Caco-2 (cell line): ENCODE measurements at regions not wholly inside any gene's neighbourhood (a gene's known extent, or its start where the extent isn't known, plus 50 kb on each side); places are given as distances from the start of the nearest gene placed in this dataset.

Experiments
- BruUV-seq: library from RNA; stranded (reverse); fragments of 400-500 nt; replicated peaks from 2 replicates; lab custom pipeline; 2021; lab: Mats Ljungman, UMichigan
- CTCF ChIA-PET: fragments of 300-600 bp; sonication (Branson Sonifier 250); formaldehyde crosslinking; loops from one replicate; lab custom pipeline; 2022; ENCODE audit warnings: antibody characterized with exemption; lab: Charles Lee
- POLR2A ChIA-PET: fragments of 300-600 bp; sonication (Branson Sonifier 250); formaldehyde crosslinking; loops from one replicate; lab custom pipeline; 2022; ENCODE audit warnings: antibody characterized with exemption; lab: Charles Lee
- DNase-seq, 2 experiments: peaks; one replicate each; pipeline versions ENCODE4 v3.0.0 to v3.0.0-alpha.2; 2020 to 2022
- H3K27me3 ChIP-seq: replicated peaks from 2 replicates; pipeline ENCODE4 v1.6.0; 2011; ENCODE audit warnings: low read length; ENCODE audit not compliant: control insufficient read depth, insufficient read depth
- H3K36me3 ChIP-seq: 2 replicates; pipeline ENCODE4 v1.5.1; 2011; ENCODE audit warnings: low read length; ENCODE audit not compliant: control insufficient read depth, insufficient read depth
- H3K4me1 ChIP-seq: fragments of 250-450 bp; sonication (Bioruptor Pico); 2 replicates; pipeline ENCODE4 v1.5.1; 2020; ENCODE audit warnings: mild to moderate bottlenecking
- H3K4me3 ChIP-seq: 2 replicates; pipeline ENCODE4 v1.5.1; 2011; ENCODE audit warnings: low read depth, mild to moderate bottlenecking, control low read depth, low read length
- H3K9me3 ChIP-seq: fragments of 250-450 bp; sonication (Bioruptor Pico); 2 replicates; pipeline ENCODE4 v1.5.1; 2020; ENCODE audit warnings: mild to moderate bottlenecking, moderate library complexity
- H3K27ac Mint-ChIP-seq: one replicate; pipeline ENCODE4 v1.8.0; 2022; ENCODE audit warnings: mixed read lengths; ENCODE audit not compliant: unreplicated experiment
- H3K27me3 Mint-ChIP-seq: one replicate; pipeline ENCODE4 v1.8.0; 2022; ENCODE audit warnings: mixed read lengths; ENCODE audit not compliant: insufficient read depth, unreplicated experiment
- H3K36me3 Mint-ChIP-seq: one replicate; pipeline ENCODE4 v1.8.0; 2022; ENCODE audit warnings: mild to moderate bottlenecking, mixed read lengths; ENCODE audit not compliant: insufficient read depth, unreplicated experiment
- H3K4me1 Mint-ChIP-seq: one replicate; pipeline ENCODE4 v1.8.0; 2022; ENCODE audit warnings: low read depth, mixed read lengths; ENCODE audit not compliant: unreplicated experiment
- H3K4me3 Mint-ChIP-seq: one replicate; pipeline ENCODE4 v1.8.0; 2022; ENCODE audit warnings: mild to moderate bottlenecking, moderate library complexity, mixed read lengths; ENCODE audit not compliant: unreplicated experiment
- H3K9me3 Mint-ChIP-seq: one replicate; pipeline ENCODE4 v1.8.0; 2022; ENCODE audit warnings: mixed read lengths; ENCODE audit not compliant: unreplicated experiment
- CTCF ChIP-seq, 2 experiments: fragments of 200-600 bp in 1 of 2; IDR thresholded peaks; 1 replicate in 1 of 2; 2 replicates in 1 of 2; pipeline versions ENCODE4 v1.5.1 to v1.8.0; 2011 to 2022; ENCODE audit warnings: antibody characterized with exemption in 1 of 2, control low read depth in 1 of 2, inconsistent platforms in 1 of 2, low read depth in 1 of 2, low read length in 1 of 2, mild to moderate bottlenecking in 1 of 2, moderate library complexity in 1 of 2; ENCODE audit not compliant: insufficient read depth in 1 of 2, severe bottlenecking in 1 of 2, unreplicated experiment in 1 of 2
- intact Hi-C: fragments of 100-400 bp; cut with micrococcal nuclease; formaldehyde crosslinking; loops from one replicate; pipeline ENCODE4 v1.10.0; 2022; ENCODE audit not compliant: unreplicated experiment

GRCh38 chr6:37115236-37115895, 54.6 kb upstream of the PIM1 start:
- H3K4me1 Mint-ChIP-seq: peaks cover 21% of the 10 kb centered on the region
- ChIA-PET POLR2A (interaction anchor here (0.7 to 0.8 kb wide), 2 partner anchors 10 to 11 kb away, joined by 3 to 4 read pairs; no protein-coding TSS in a partner anchor), CTCF (no interaction called here)
- peaks cover 35% of the 10 kb centered on the region for H3K36me3 Mint-ChIP-seq
- no peaks in the 10 kb centered on the region for H3K9me3 Mint-ChIP-seq
- H3K27ac Mint-ChIP-seq: peak overlapping the region; percentile 17
- H3K4me3 Mint-ChIP-seq: no peak overlapping the region
- intact Hi-C loops: no loop called here
- Histone ChIP-seq H3K4me1 (peaks cover 21% of the 10 kb centered on the region), H3K9me3 (no peaks in the 10 kb centered on the region), H3K36me3 (no peaks in the 10 kb centered on the region), H3K27me3 (no peaks in the 10 kb centered on the region), H3K4me3 (no peak overlapping the region)
- TF ChIP-seq CTCF (IDR thresholded peaks at IDR 0.05; ENCODE audit: insufficient read depth in 1 of 2, low read depth in 1 of 2, low read length in 1 of 2, severe bottlenecking in 1 of 2, unreplicated experiment in 1 of 2): no peak
- BruUV-seq: no TSS peak
- no peak for DNase-seq
- no peaks in the 10 kb centered on the region for H3K27me3 Mint-ChIP-seq

GRCh38 chr6:37116326-37116725, 53.6 kb upstream of the PIM1 start:
- H3K36me3 ChIP-seq: no peaks in the 10 kb centered on the region
- H3K4me1 ChIP-seq: peaks cover 14% of the 10 kb centered on the region
- Mint-ChIP-seq H3K4me1 (peaks cover 15% of the 10 kb centered on the region), H3K9me3 (no peaks in the 10 kb centered on the region), H3K27ac (no peak overlapping the region), H3K36me3 (peaks cover 34% of the 10 kb centered on the region), H3K27me3 (no peaks in the 10 kb centered on the region), H3K4me3 (no peak overlapping the region)
- H3K4me3 ChIP-seq: no peak overlapping the region
- intact Hi-C loops: no loop called here
- TF ChIP-seq CTCF (IDR thresholded peaks at IDR 0.05; ENCODE audit: insufficient read depth in 1 of 2, low read depth in 1 of 2, low read length in 1 of 2, severe bottlenecking in 1 of 2, unreplicated experiment in 1 of 2): no peak
- CTCF ChIA-PET: no interaction called here
- POLR2A ChIA-PET: interaction anchor here (0.8 kb wide), 1 partner anchor 10 kb away, joined by 3 read pairs; no protein-coding TSS in a partner anchor
- BruUV-seq: no TSS peak
- DNase-seq: no peak
- no peaks in the 10 kb centered on the region for H3K27me3 ChIP-seq
- no peaks in the 10 kb centered on the region for H3K9me3 ChIP-seq

- Histone ChIP-seq H3K4me3 (no peak overlapping the region), H3K4me1 (peaks cover 18% of the 10 kb centered on the region), H3K36me3 (no peaks in the 10 kb centered on the region), H3K9me3 (no peaks in the 10 kb centered on the region), H3K27me3 (no peaks in the 10 kb centered on the region)
- Mint-ChIP-seq H3K4me3 (no peak overlapping the region), H3K27ac (peak overlapping the region; percentile 53), H3K4me1 (peaks cover 11% of the 10 kb centered on the region), H3K36me3 (peaks cover 42% of the 10 kb centered on the region), H3K27me3 (no peaks in the 10 kb centered on the region), H3K9me3 (no peaks in the 10 kb centered on the region)
- TF ChIP-seq CTCF (IDR thresholded peaks at IDR 0.05; ENCODE audit: insufficient read depth in 1 of 2, low read depth in 1 of 2, low read length in 1 of 2, severe bottlenecking in 1 of 2, unreplicated experiment in 1 of 2): no peak
- BruUV-seq: no TSS peak
- DNase-seq: no peak
- CTCF ChIA-PET: interaction anchor here (0.6 to 0.9 kb wide), 2 partner anchors 51 to 351 kb away, joined by 4 to 5 read pairs; partner anchors contain the start of gene PIM1
- intact Hi-C loops: no loop called here
- POLR2A ChIA-PET: interaction anchor here (0.5 kb wide), 1 partner anchor 134 kb away, joined by 5 read pairs; the partner anchor contains the start of gene MTCH1
These were observed 50.5 kb upstream of the PIM1 start for GRCh38 chr6:37119387-37119886.
